Caco-2 (cell line): ENCODE measurements at regions not wholly inside any gene's neighbourhood (a gene's known extent, or its start where the extent isn't known, plus 50 kb on each side); places are given as distances from the start of the nearest gene placed in this dataset.
"Not testable (repeated sequence)": the region's sequence is repeated elsewhere in the genome, so short reads cannot be mapped to it uniquely, and the experiment has no call there.

ENCODE experiments used
- BruUV-seq: library from RNA; stranded (reverse); fragments of 400-500 nt; replicated peaks from 2 replicates; lab custom pipeline; 2021; lab: Mats Ljungman, UMichigan
- CTCF ChIA-PET: fragments of 300-600 bp; sonication (Branson Sonifier 250); formaldehyde crosslinking; loops from one replicate; lab custom pipeline; 2022; ENCODE audit warnings: antibody characterized with exemption; lab: Charles Lee
- POLR2A ChIA-PET: fragments of 300-600 bp; sonication (Branson Sonifier 250); formaldehyde crosslinking; loops from one replicate; lab custom pipeline; 2022; ENCODE audit warnings: antibody characterized with exemption; lab: Charles Lee
- DNase-seq, 2 experiments: peaks; one replicate each; pipeline versions ENCODE4 v3.0.0 to v3.0.0-alpha.2; 2020 to 2022
- H3K27me3 ChIP-seq: replicated peaks from 2 replicates; pipeline ENCODE4 v1.6.0; 2011; ENCODE audit warnings: low read length; ENCODE audit not compliant: control insufficient read depth, insufficient read depth
- H3K36me3 ChIP-seq: 2 replicates; pipeline ENCODE4 v1.5.1; 2011; ENCODE audit warnings: low read length; ENCODE audit not compliant: control insufficient read depth, insufficient read depth
- H3K4me1 ChIP-seq: fragments of 250-450 bp; sonication (Bioruptor Pico); 2 replicates; pipeline ENCODE4 v1.5.1; 2020; ENCODE audit warnings: mild to moderate bottlenecking
- H3K4me3 ChIP-seq: 2 replicates; pipeline ENCODE4 v1.5.1; 2011; ENCODE audit warnings: low read depth, mild to moderate bottlenecking, control low read depth, low read length
- H3K9me3 ChIP-seq: fragments of 250-450 bp; sonication (Bioruptor Pico); 2 replicates; pipeline ENCODE4 v1.5.1; 2020; ENCODE audit warnings: mild to moderate bottlenecking, moderate library complexity
- H3K27ac Mint-ChIP-seq: one replicate; pipeline ENCODE4 v1.8.0; 2022; ENCODE audit warnings: mixed read lengths; ENCODE audit not compliant: unreplicated experiment
- H3K27me3 Mint-ChIP-seq: one replicate; pipeline ENCODE4 v1.8.0; 2022; ENCODE audit warnings: mixed read lengths; ENCODE audit not compliant: insufficient read depth, unreplicated experiment
- H3K36me3 Mint-ChIP-seq: one replicate; pipeline ENCODE4 v1.8.0; 2022; ENCODE audit warnings: mild to moderate bottlenecking, mixed read lengths; ENCODE audit not compliant: insufficient read depth, unreplicated experiment
- H3K4me1 Mint-ChIP-seq: one replicate; pipeline ENCODE4 v1.8.0; 2022; ENCODE audit warnings: low read depth, mixed read lengths; ENCODE audit not compliant: unreplicated experiment
- H3K4me3 Mint-ChIP-seq: one replicate; pipeline ENCODE4 v1.8.0; 2022; ENCODE audit warnings: mild to moderate bottlenecking, moderate library complexity, mixed read lengths; ENCODE audit not compliant: unreplicated experiment
- H3K9me3 Mint-ChIP-seq: one replicate; pipeline ENCODE4 v1.8.0; 2022; ENCODE audit warnings: mixed read lengths; ENCODE audit not compliant: unreplicated experiment
- CTCF ChIP-seq, 2 experiments: fragments of 200-600 bp in 1 of 2; IDR thresholded peaks; 1 replicate in 1 of 2; 2 replicates in 1 of 2; pipeline versions ENCODE4 v1.5.1 to v1.8.0; 2011 to 2022; ENCODE audit warnings: antibody characterized with exemption in 1 of 2, control low read depth in 1 of 2, inconsistent platforms in 1 of 2, low read depth in 1 of 2, low read length in 1 of 2, mild to moderate bottlenecking in 1 of 2, moderate library complexity in 1 of 2; ENCODE audit not compliant: insufficient read depth in 1 of 2, severe bottlenecking in 1 of 2, unreplicated experiment in 1 of 2
- intact Hi-C: fragments of 100-400 bp; cut with micrococcal nuclease; formaldehyde crosslinking; loops from one replicate; pipeline ENCODE4 v1.10.0; 2022; ENCODE audit not compliant: unreplicated experiment

GRCh38 chr4:14169460-14169859 lies 541.9 kb upstream of the BOD1L1 start:
- intact Hi-C loops, result no loop called here
- CTCF ChIA-PET, result no interaction called here

DNA sequence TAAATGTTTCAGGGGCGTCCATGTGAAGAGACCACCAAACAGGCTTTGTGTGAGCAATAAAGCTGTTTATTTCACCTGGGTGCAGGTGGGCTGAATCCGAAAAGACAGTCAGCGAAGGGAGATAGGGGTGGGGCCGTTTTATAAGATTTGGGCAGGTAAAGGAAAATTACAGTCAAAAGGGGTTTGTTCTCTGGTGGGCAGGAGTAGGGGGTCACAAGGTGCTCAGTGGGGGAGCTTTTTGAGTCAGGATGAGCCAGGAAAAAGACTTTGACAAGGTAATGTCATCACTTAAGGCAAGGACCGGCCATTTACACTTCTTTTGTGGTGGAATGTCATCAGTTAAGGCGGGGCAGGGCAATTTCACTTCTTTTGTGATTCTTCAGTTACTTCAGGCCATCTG lies 542.4 kb upstream of the BOD1L1 start:
- H3K27ac Mint-ChIP-seq, H3K36me3 Mint-ChIP-seq, DNase-seq, H3K4me3 ChIP-seq, BruUV-seq, H3K9me3 Mint-ChIP-seq, POLR2A ChIA-PET, H3K9me3 ChIP-seq, H3K27me3 Mint-ChIP-seq, H3K36me3 ChIP-seq, CTCF ChIA-PET, H3K27me3 ChIP-seq, H3K4me1 Mint-ChIP-seq, H3K4me1 ChIP-seq, intact Hi-C loops, H3K4me3 Mint-ChIP-seq: not testable (repeated sequence)

More at GRCh38 chr4:14169460-14169859, 541.9 kb upstream of the BOD1L1 start:
- H3K4me3 Mint-ChIP-seq, result no peak overlapping the region
- DNase-seq, result no peak
- no TSS peak for BruUV-seq
- no peaks in the 10 kb centered on the region for H3K27me3 Mint-ChIP-seq
- Histone ChIP-seq H3K27me3 (no peaks in the 10 kb centered on the region), H3K36me3 (no peaks in the 10 kb centered on the region), H3K4me1 (no peaks in the 10 kb centered on the region), H3K9me3 (no peaks in the 10 kb centered on the region), H3K4me3 (no peak overlapping the region)
- POLR2A ChIA-PET, result no interaction called here
- no peak overlapping the region for H3K27ac Mint-ChIP-seq
- no peaks in the 10 kb centered on the region for H3K9me3 Mint-ChIP-seq
- H3K36me3 Mint-ChIP-seq, result no peaks in the 10 kb centered on the region
- no peaks in the 10 kb centered on the region for H3K4me1 Mint-ChIP-seq
- TF ChIP-seq CTCF (IDR thresholded peaks at IDR 0.05; ENCODE audit: insufficient read depth in 1 of 2, low read depth in 1 of 2, low read length in 1 of 2, severe bottlenecking in 1 of 2, unreplicated experiment in 1 of 2), result no peak

DNA sequence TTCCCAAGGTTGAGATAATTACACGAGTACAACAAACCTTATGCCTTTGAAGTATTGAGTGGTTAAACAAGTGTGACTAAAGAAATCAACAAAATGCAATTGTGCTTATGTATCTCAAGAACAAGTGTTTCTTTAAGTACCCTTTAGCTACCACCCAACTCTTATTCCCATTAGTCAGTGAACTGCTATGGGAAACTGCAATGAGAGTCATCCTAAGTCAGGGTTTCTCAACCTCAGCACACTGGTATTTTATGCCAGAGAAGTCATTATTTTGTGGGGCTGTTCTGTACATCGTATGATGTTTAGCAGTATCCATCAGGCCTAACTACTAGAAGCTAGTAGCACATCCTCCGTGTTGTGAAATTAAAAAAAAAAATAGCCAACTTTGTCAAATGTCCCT lies 549.1 kb upstream of the BOD1L1 start:
- ChIA-PET POLR2A (no interaction called here), CTCF (no interaction called here)
- Mint-ChIP-seq H3K36me3 (no peaks in the 10 kb centered on the region), H3K27ac (no peak overlapping the region), H3K4me3 (no peak overlapping the region), H3K4me1 (peaks cover 21% of the 10 kb centered on the region), H3K27me3 (no peaks in the 10 kb centered on the region), H3K9me3 (no peaks in the 10 kb centered on the region)
- BruUV-seq, result no TSS peak
- intact Hi-C loops, result no loop called here
- Histone ChIP-seq H3K36me3 (no peaks in the 10 kb centered on the region), H3K9me3 (no peaks in the 10 kb centered on the region), H3K4me3 (no peak overlapping the region), H3K4me1 (peaks cover 35% of the 10 kb centered on the region), H3K27me3 (no peaks in the 10 kb centered on the region)
- TF ChIP-seq CTCF (IDR thresholded peaks at IDR 0.05; ENCODE audit: insufficient read depth in 1 of 2, low read depth in 1 of 2, low read length in 1 of 2, severe bottlenecking in 1 of 2, unreplicated experiment in 1 of 2), result no peak
- DNase-seq, result no peak

DNA sequence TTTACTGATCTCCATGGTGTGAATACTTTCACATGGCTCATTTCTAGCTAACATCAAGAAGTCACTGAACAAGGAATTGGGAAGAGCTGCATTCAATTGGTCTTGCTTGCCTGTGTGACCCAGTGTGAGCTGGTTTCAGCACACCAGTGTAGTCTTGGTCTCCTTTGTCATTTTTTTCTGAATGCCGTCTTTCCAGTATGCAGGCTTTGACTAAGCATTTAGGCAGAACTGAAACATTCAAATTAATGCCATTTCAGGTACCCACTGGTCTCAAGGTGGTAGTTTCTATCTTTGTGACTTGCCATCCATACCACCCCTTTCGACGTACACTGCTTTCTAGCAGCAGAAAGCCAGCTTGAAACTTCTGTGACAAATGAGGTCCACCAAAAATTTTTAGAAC lies 550.5 kb upstream of the BOD1L1 start:
- H3K4me3 ChIP-seq, result no peak overlapping the region
- BruUV-seq, result no TSS peak
- ChIA-PET CTCF (no interaction called here), POLR2A (no interaction called here)
- no peaks in the 10 kb centered on the region for H3K27me3 Mint-ChIP-seq
- no peaks in the 10 kb centered on the region for H3K36me3 ChIP-seq
- no peak overlapping the region for H3K4me3 Mint-ChIP-seq
- no peaks in the 10 kb centered on the region for H3K27me3 ChIP-seq
- intact Hi-C loops, result no loop called here
- DNase-seq, result no peak
- H3K36me3 Mint-ChIP-seq, result no peaks in the 10 kb centered on the region
- H3K9me3 Mint-ChIP-seq, result no peaks in the 10 kb centered on the region
- peaks cover 46% of the 10 kb centered on the region for H3K4me1 ChIP-seq
- TF ChIP-seq CTCF (IDR thresholded peaks at IDR 0.05; ENCODE audit: insufficient read depth in 1 of 2, low read depth in 1 of 2, low read length in 1 of 2, severe bottlenecking in 1 of 2, unreplicated experiment in 1 of 2), result no peak
- H3K27ac Mint-ChIP-seq, result no peak overlapping the region
- H3K4me1 Mint-ChIP-seq, result peaks cover 22% of the 10 kb centered on the region
- H3K9me3 ChIP-seq, result no peaks in the 10 kb centered on the region
